NB4 (cell line): ENCODE measurements at regions not wholly inside any gene's neighbourhood (a gene's known extent, or its start where the extent isn't known, plus 50 kb on each side); places are given as distances from the start of the nearest gene placed in this dataset.

Experiments used
- CTCF ChIP-seq: IDR thresholded peaks from one replicate; pipeline ENCODE4 v1.5.1; 2012; ENCODE audit warnings: low read depth, low read length
- POLR2A ChIP-seq: IDR thresholded peaks from 2 replicates; pipeline ENCODE4 v1.6.1; 2011; ENCODE audit warnings: mild to moderate bottlenecking; ENCODE audit not compliant: insufficient read length; ENCODE audit errors: extremely low read depth

GRCh38 chr2:136550181-136550580 is 215.2 kb upstream of the THSD7B start:
- TF ChIP-seq CTCF (no peak), POLR2A (no peak)
